Fibroblast of lung (primary cell): ENCODE measurements at regions not wholly inside any gene's neighbourhood (a gene's known extent, or its start where the extent isn't known, plus 50 kb on each side); places are given as distances from the start of the nearest gene placed in this dataset.
"Not testable (repeated sequence)": the region's sequence is repeated elsewhere in the genome, so short reads cannot be mapped to it uniquely, and the experiment has no call there.

ENCODE experiments used
- DNase-seq, 2 donors: peaks; one replicate each; pipeline versions ENCODE4 v3.0.0 to v3.0.0-alpha.2; 2010; ENCODE audit warnings: low read depth in 2 of 2
- H2AFZ ChIP-seq: 2 replicates; pipeline ENCODE4 v1.5.1; 2012; ENCODE audit warnings: low read length, control low read depth, inconsistent platforms
- H3K27ac ChIP-seq: 2 replicates; pipeline ENCODE4 v1.5.1; 2011; ENCODE audit warnings: low read length, control low read depth; ENCODE audit not compliant: insufficient read depth
- H3K27me3 ChIP-seq: 2 replicates; pipeline ENCODE4 v1.5.1; 2011; ENCODE audit warnings: mild to moderate bottlenecking, low read length; ENCODE audit not compliant: control insufficient read depth, insufficient read depth
- H3K36me3 ChIP-seq: 2 replicates; pipeline ENCODE4 v1.5.1; 2011; ENCODE audit warnings: low read length; ENCODE audit not compliant: control insufficient read depth, insufficient read depth
- H3K4me1 ChIP-seq: 2 replicates; pipeline ENCODE4 v1.5.1; 2011; ENCODE audit warnings: low read length; ENCODE audit not compliant: control insufficient read depth, insufficient read depth; ENCODE audit errors: extremely low read depth
- H3K4me2 ChIP-seq: 2 replicates; pipeline ENCODE4 v1.5.1; 2011; ENCODE audit warnings: low read length, control low read depth; ENCODE audit not compliant: insufficient read depth; ENCODE audit errors: extremely low read depth
- H3K4me3 ChIP-seq, 4 experiments: fragments of 200-600 bp in 1 of 4; sonication (generic) in 1 of 4; replicated peaks in 1 of 4; 2 replicates each; pipeline ENCODE4 v1.5.1; 2011 to 2016; ENCODE audit warnings: low read length in 4 of 4, low read depth in 3 of 4, mild to moderate bottlenecking in 3 of 4, control low read depth in 2 of 4, inconsistent platforms in 1 of 4, mixed read lengths in 1 of 4; ENCODE audit not compliant: insufficient read depth in 1 of 4; ENCODE audit errors: control extremely low read depth in 1 of 4
- H3K79me2 ChIP-seq: 2 replicates; pipeline ENCODE4 v1.5.1; 2012; ENCODE audit warnings: mild to moderate bottlenecking, low read length, inconsistent platforms; ENCODE audit not compliant: control insufficient read depth, insufficient read depth
- H3K9ac ChIP-seq: 2 replicates; pipeline ENCODE4 v1.5.1; 2011; ENCODE audit warnings: mild to moderate bottlenecking, low read length, control low read depth; ENCODE audit not compliant: insufficient read depth
- H3K9me3 ChIP-seq: 2 replicates; pipeline ENCODE4 v1.5.1; 2012; ENCODE audit warnings: low read depth, low read length; ENCODE audit not compliant: control insufficient read depth, insufficient read depth
- H4K20me1 ChIP-seq: 2 replicates; pipeline ENCODE4 v1.5.1; 2011; ENCODE audit warnings: low read length; ENCODE audit not compliant: control insufficient read depth, insufficient read depth; ENCODE audit errors: extremely low read depth
- CTCF ChIP-seq, 2 donors: IDR thresholded peaks in 1 of 2; conservative IDR thresholded peaks in 1 of 2; 1 replicate in 1 of 2; 2 replicates in 1 of 2; pipeline ENCODE4 v1.5.1; 2011 to 2012; ENCODE audit warnings: low read length in 2 of 2, control low read depth in 1 of 2, inconsistent platforms in 1 of 2, low read depth in 1 of 2, mild to moderate bottlenecking in 1 of 2
- EZH2 ChIP-seq: IDR thresholded peaks from 2 replicates; pipeline ENCODE4 v1.5.1; 2012; ENCODE audit warnings: low read length, control low read depth, mild to moderate bottlenecking; ENCODE audit errors: missing control alignments

GRCh38 chr6:160812097-160812496 lies 110.1 kb downstream of the PLG start:
- Histone ChIP-seq H3K9me3 (no peaks in the 10 kb centered on the region), H3K27me3 (no peaks in the 10 kb centered on the region), H3K36me3 (no peaks in the 10 kb centered on the region), H4K20me1 (no peaks in the 10 kb centered on the region), H3K9ac (no peak overlapping the region), H2AFZ (no peak overlapping the region), H3K4me1 (no peaks in the 10 kb centered on the region), H3K4me3 (no peak overlapping the region), H3K27ac (no peak overlapping the region), H3K79me2 (no peaks in the 10 kb centered on the region), H3K4me2 (no peak overlapping the region)
- no peak for TF ChIP-seq CTCF (conservative IDR thresholded peaks at IDR 0.05 in 1 of 2, IDR thresholded peaks at IDR 0.05 in 1 of 2; ENCODE audit: low read depth in 1 of 2, low read length in 2 of 2)
- no peak for TF ChIP-seq EZH2
- no peak for DNase-seq

- no peak for TF ChIP-seq EZH2
- TF ChIP-seq CTCF (conservative IDR thresholded peaks at IDR 0.05 in 1 of 2, IDR thresholded peaks at IDR 0.05 in 1 of 2; ENCODE audit: low read depth in 1 of 2, low read length in 2 of 2), result no peak
- H3K4me1 ChIP-seq, result no peaks in the 10 kb centered on the region
- H4K20me1 ChIP-seq, result no peaks in the 10 kb centered on the region
- no peaks in the 10 kb centered on the region for H3K79me2 ChIP-seq
- no peak for DNase-seq
- no peaks in the 10 kb centered on the region for H3K9me3 ChIP-seq
- H3K27me3 ChIP-seq, result no peaks in the 10 kb centered on the region
- no peak overlapping the region for H2AFZ ChIP-seq
- H3K4me2 ChIP-seq, result no peak overlapping the region
- no peak overlapping the region for H3K9ac ChIP-seq
- no peak overlapping the region for H3K4me3 ChIP-seq
- H3K27ac ChIP-seq, result no peak overlapping the region
- no peaks in the 10 kb centered on the region for H3K36me3 ChIP-seq
These were observed 116.9 kb downstream of the PLG start for GRCh38 chr6:160818934-160819333.

- not testable (repeated sequence) for H3K79me2 ChIP-seq, H2AFZ ChIP-seq, H3K9ac ChIP-seq, H3K4me2 ChIP-seq, H3K4me3 ChIP-seq, H3K36me3 ChIP-seq, H4K20me1 ChIP-seq, H3K27me3 ChIP-seq, H3K27ac ChIP-seq, H3K9me3 ChIP-seq, H3K4me1 ChIP-seq, DNase-seq
These were observed 118.6 kb downstream of the PLG start for GRCh38 chr6:160820661-160821060.

DNA sequence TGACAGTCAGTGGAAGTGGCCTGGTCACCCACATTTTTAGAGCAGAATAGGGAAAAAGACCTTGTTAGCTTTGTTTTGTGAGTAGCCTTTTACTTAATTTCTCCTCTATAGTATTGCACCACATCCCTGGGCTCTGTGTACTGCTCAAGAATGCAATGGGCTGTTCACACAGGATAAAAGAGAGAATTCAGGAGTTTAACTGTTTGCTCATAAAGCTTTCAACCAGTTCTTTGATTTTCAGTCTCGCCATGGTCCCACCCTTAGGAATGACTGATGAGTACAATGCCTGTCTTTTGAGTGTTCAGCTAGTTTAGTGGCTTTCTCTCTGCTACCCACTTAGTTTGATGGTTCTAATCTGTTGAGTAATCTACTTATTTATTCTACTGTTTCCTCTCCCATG lies 129.7 kb downstream of the PLG start:
- H3K9me3 ChIP-seq, result no peaks in the 10 kb centered on the region
- no peaks in the 10 kb centered on the region for H3K36me3 ChIP-seq
- no peak for TF ChIP-seq CTCF (conservative IDR thresholded peaks at IDR 0.05 in 1 of 2, IDR thresholded peaks at IDR 0.05 in 1 of 2; ENCODE audit: low read depth in 1 of 2, low read length in 2 of 2)
- TF ChIP-seq EZH2, result no peak
- no peak overlapping the region for H3K4me3 ChIP-seq
- H3K9ac ChIP-seq, result no peak overlapping the region
- H3K27me3 ChIP-seq, result no peaks in the 10 kb centered on the region
- DNase-seq, result no peak
- no peaks in the 10 kb centered on the region for H3K79me2 ChIP-seq
- no peaks in the 10 kb centered on the region for H4K20me1 ChIP-seq
- H3K4me2 ChIP-seq, result no peak overlapping the region
- H3K4me1 ChIP-seq, result no peaks in the 10 kb centered on the region
- H3K27ac ChIP-seq, result no peak overlapping the region
- H2AFZ ChIP-seq, result no peak overlapping the region
